Endothelial cell of umbilical vein (primary cell): ENCODE measurements at regions not wholly inside any gene's neighbourhood (a gene's known extent, or its start where the extent isn't known, plus 50 kb on each side); places are given as distances from the start of the nearest gene placed in this dataset.

Experiments
- BruUV-seq: library from RNA; stranded (reverse); fragments of 400-500 nt; replicated peaks from 2 replicates; lab custom pipeline; 2021; lab: Mats Ljungman, UMichigan
- CTCF ChIA-PET: fragments of 300-600, 350-600 bp; sonication (Branson Sonifier 250); formaldehyde crosslinking; loops from one replicate; lab custom pipeline; 2021; ENCODE audit warnings: antibody characterized with exemption, inconsistent platforms; lab: Charles Lee
- POLR2A ChIA-PET: fragments of 300-600, 350-600 bp; sonication (Branson Sonifier 250); formaldehyde crosslinking; loops from one replicate; lab custom pipeline; 2021; ENCODE audit warnings: antibody characterized with exemption, inconsistent platforms; lab: Charles Lee
- DNase-seq: peaks from one replicate; pipeline ENCODE4 v3.0.0-alpha.2; 2011; ENCODE audit warnings: low read depth, low spot score
- FAIRE-seq: peaks from 2 replicates; lab custom pipeline; 2011; peaks lifted over from hg19 to GRCh38; lab: Jason Lieb, UNC
- H2AFZ ChIP-seq: 2 replicates; pipeline ENCODE4 v1.6.0; 2012; ENCODE audit warnings: low read depth, low read length, control low read depth, inconsistent platforms
- H3K27ac ChIP-seq: 2 replicates; pipeline ENCODE4 v1.5.1; 2011; ENCODE audit warnings: low read depth, mild to moderate bottlenecking, control low read depth, low read length, moderate library complexity; ENCODE audit not compliant: insufficient read depth
- H3K27me3 ChIP-seq, 2 experiments: 2 replicates each; pipeline versions ENCODE4 v1.6.0 to v1.6.1; 2011; ENCODE audit warnings: low read length in 2 of 2, mixed read lengths in 1 of 2; ENCODE audit not compliant: control insufficient read depth in 2 of 2, insufficient read depth in 2 of 2
- H3K36me3 ChIP-seq, 2 experiments: 2 replicates in 1 of 2; 3 replicates in 1 of 2; pipeline ENCODE4 v1.5.1; 2011; ENCODE audit warnings: low read length in 2 of 2, mild to moderate bottlenecking in 1 of 2, moderate library complexity in 1 of 2; ENCODE audit not compliant: control insufficient read depth in 2 of 2, insufficient read depth in 2 of 2; ENCODE audit errors: extremely low read depth in 1 of 2
- H3K4me1 ChIP-seq: 3 replicates; pipeline ENCODE4 v1.5.1; 2011; ENCODE audit warnings: mild to moderate bottlenecking, low read length; ENCODE audit not compliant: control insufficient read depth, insufficient read depth; ENCODE audit errors: extremely low read depth
- H3K4me2 ChIP-seq: 2 replicates; pipeline ENCODE4 v1.6.1; 2011; ENCODE audit warnings: low read length, control low read depth, mixed read lengths; ENCODE audit not compliant: insufficient read depth
- H3K4me3 ChIP-seq, 3 experiments: fragments of 200-600 bp in 1 of 3; sonication (generic), shearing (Covaris generic) in 1 of 3; replicated peaks in 1 of 3; 2 replicates each; pipeline ENCODE4 v1.5.1; 2011 to 2016; ENCODE audit warnings: control low read depth in 3 of 3, low read length in 3 of 3, mild to moderate bottlenecking in 2 of 3, inconsistent platforms in 1 of 3, low read depth in 1 of 3, moderate library complexity in 1 of 3; ENCODE audit not compliant: insufficient read depth in 1 of 3
- H3K79me2 ChIP-seq: 2 replicates; pipeline ENCODE4 v1.6.0; 2012; ENCODE audit warnings: low read length, inconsistent platforms; ENCODE audit not compliant: control insufficient read depth, insufficient read depth
- H3K9ac ChIP-seq: replicated peaks from 2 replicates; pipeline ENCODE3; 2011; ENCODE audit warnings: low read length, control low read depth; ENCODE audit not compliant: insufficient read depth; ENCODE audit errors: extremely low read depth
- H3K9me1 ChIP-seq: replicated peaks from 3 replicates; pipeline ENCODE4 v1.6.0; 2011; ENCODE audit warnings: mild to moderate bottlenecking, low read length; ENCODE audit not compliant: control insufficient read depth, insufficient read depth; ENCODE audit errors: extremely low read depth
- H3K9me3 ChIP-seq: replicated peaks from 2 replicates; pipeline ENCODE4 v1.5.1; 2012; ENCODE audit warnings: low read length, inconsistent platforms; ENCODE audit not compliant: control insufficient read depth, insufficient read depth
- H4K20me1 ChIP-seq: replicated peaks from 2 replicates; pipeline ENCODE3; 2011; ENCODE audit warnings: mild to moderate bottlenecking, low read length; ENCODE audit not compliant: control insufficient read depth, insufficient read depth; ENCODE audit errors: extremely low read depth
- CTCF ChIP-seq, 2 donors: IDR thresholded peaks; 1 replicate in 1 of 2; 2 replicates in 1 of 2; pipeline ENCODE4 v1.5.1; 2011; ENCODE audit warnings: low read length in 2 of 2, mild to moderate bottlenecking in 2 of 2, moderate library complexity in 2 of 2, control low read depth in 1 of 2, inconsistent platforms in 1 of 2, low read depth in 1 of 2; ENCODE audit not compliant: insufficient read depth in 1 of 2; ENCODE audit errors: extremely low read depth in 1 of 2
- EZH2 ChIP-seq: IDR thresholded peaks from 2 replicates; pipeline ENCODE4 v1.6.1; 2012; ENCODE audit warnings: borderline replicate concordance, low read depth, mild to moderate bottlenecking, moderate library complexity, low read length, inconsistent platforms; ENCODE audit not compliant: severe bottlenecking
- FOS ChIP-seq: IDR thresholded peaks from 2 replicates; pipeline ENCODE4 v1.6.1; 2011; ENCODE audit warnings: mild to moderate bottlenecking, low read length, moderate library complexity, borderline replicate concordance; ENCODE audit not compliant: insufficient read depth
- GATA2 ChIP-seq: IDR thresholded peaks from 2 replicates; pipeline ENCODE4 v1.7.0; 2011; ENCODE audit warnings: low read depth, mild to moderate bottlenecking, moderate library complexity, mixed read lengths, low read length; ENCODE audit not compliant: insufficient read length, insufficient read depth
- JUN ChIP-seq: IDR thresholded peaks from 2 replicates; pipeline ENCODE4 v1.6.1; 2011; ENCODE audit warnings: borderline replicate concordance, low read depth; ENCODE audit not compliant: insufficient read length, insufficient read depth
- MYC ChIP-seq: IDR thresholded peaks from one replicate; pipeline ENCODE4 v1.6.1; 2011; ENCODE audit warnings: mild to moderate bottlenecking, low read depth, low read length
- POLR2A ChIP-seq: IDR thresholded peaks from 2 replicates; pipeline ENCODE4 v1.6.1; 2012; ENCODE audit warnings: low read depth, mild to moderate bottlenecking, control low read depth, low read length
- POLR2AphosphoS5 ChIP-seq: IDR thresholded peaks from 2 replicates; pipeline ENCODE4 v1.6.1; 2012; ENCODE audit warnings: low read depth, mild to moderate bottlenecking, control low read depth, low read length, moderate library complexity; ENCODE audit not compliant: insufficient read depth
- dilution Hi-C: fragments of 300-500 bp; cut with MboI; formaldehyde crosslinking; loops from one replicate; pipeline ENCODE4 v1.15.0; 2019; ENCODE audit warnings: low sequenced_read_pairs; ENCODE audit not compliant: extremely low pct_ligation_motif_present
- intact Hi-C: fragments of 100-400 bp; cut with micrococcal nuclease; formaldehyde crosslinking; loops from one replicate; pipeline ENCODE4 v1.10.0; 2022
- TF ChIP-seq, protein P1 (sequence below): IDR thresholded peaks from 2 replicates; pipeline ENCODE4 v1.6.1; 2011; ENCODE audit not compliant: insufficient read depth, insufficient read length

DNA sequence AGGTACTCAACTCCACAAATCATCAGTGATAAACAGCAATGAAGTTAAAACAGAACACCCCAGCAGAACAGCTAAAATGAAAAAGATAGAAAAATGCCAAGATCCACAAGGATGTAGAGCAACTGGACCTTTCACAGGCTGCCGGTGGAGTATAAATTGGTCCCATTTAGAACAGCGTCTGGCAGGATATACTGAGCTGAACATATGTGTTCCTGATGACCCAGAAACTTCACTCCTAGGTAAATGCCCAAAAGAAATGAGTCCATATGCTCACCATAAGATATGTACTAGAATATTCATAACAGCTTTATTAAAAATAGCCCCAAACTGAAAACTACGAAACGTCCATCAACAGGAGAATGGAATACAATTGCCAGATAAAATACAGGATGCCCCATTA lies 102.4 kb downstream of the OAT start:
- no peaks in the 10 kb centered on the region for H3K4me1 ChIP-seq
- no peaks in the 10 kb centered on the region for H3K79me2 ChIP-seq
- H3K36me3 ChIP-seq: no peaks in the 10 kb centered on the region
- H4K20me1 ChIP-seq: no peaks in the 10 kb centered on the region
- H3K27me3 ChIP-seq: no peaks in the 10 kb centered on the region
- TF ChIP-seq MYC (no peak), CTCF (IDR thresholded peaks at IDR 0.05; ENCODE audit: extremely low read depth in 1 of 2, insufficient read depth in 1 of 2, low read depth in 1 of 2, low read length in 2 of 2) (no peak), FOS (no peak)
- H3K9ac ChIP-seq: no peak overlapping the region
- CTCF ChIA-PET: no interaction called here
- POLR2A ChIA-PET: no interaction called here
- no peak overlapping the region for H3K4me3 ChIP-seq
- no peak overlapping the region for H2AFZ ChIP-seq
- no peaks in the 10 kb centered on the region for H3K9me3 ChIP-seq
- H3K27ac ChIP-seq: no peak overlapping the region
- FAIRE-seq: no peak
- H3K4me2 ChIP-seq: no peak overlapping the region
- BruUV-seq: no TSS peak
- DNase-seq: no peak
- dilution Hi-C loops: no loop called here
- no peaks in the 10 kb centered on the region for H3K9me1 ChIP-seq
- intact Hi-C loops: no loop called here

GRCh38 chr10:124315591-124316270 lies 103.0 kb downstream of the OAT start:
- CTCF ChIA-PET: no interaction called here
- Histone ChIP-seq H3K4me3 (no peak overlapping the region), H3K4me2 (no peak overlapping the region), H2AFZ (no peak overlapping the region), H3K4me1 (no peaks in the 10 kb centered on the region), H3K9ac (no peak overlapping the region), H3K9me1 (no peaks in the 10 kb centered on the region), H3K27me3 (no peaks in the 10 kb centered on the region), H4K20me1 (no peaks in the 10 kb centered on the region), H3K79me2 (no peaks in the 10 kb centered on the region), H3K27ac (no peak overlapping the region), H3K36me3 (no peaks in the 10 kb centered on the region), H3K9me3 (no peaks in the 10 kb centered on the region)
- intact Hi-C loops: no loop called here
- POLR2A ChIA-PET: no interaction called here
- TF ChIP-seq FOS: no peak
- TF ChIP-seq, protein P1, sequence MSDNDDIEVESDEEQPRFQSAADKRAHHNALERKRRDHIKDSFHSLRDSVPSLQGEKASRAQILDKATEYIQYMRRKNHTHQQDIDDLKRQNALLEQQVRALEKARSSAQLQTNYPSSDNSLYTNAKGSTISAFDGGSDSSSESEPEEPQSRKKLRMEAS: no peak
- no peak for TF ChIP-seq JUN
- no peak for TF ChIP-seq GATA2
- no peak for TF ChIP-seq MYC
- TF ChIP-seq POLR2A: no peak
- TF ChIP-seq POLR2AphosphoS5: no peak
- TF ChIP-seq CTCF (IDR thresholded peaks at IDR 0.05; ENCODE audit: extremely low read depth in 1 of 2, insufficient read depth in 1 of 2, low read depth in 1 of 2, low read length in 2 of 2): no peak
- no peak for TF ChIP-seq EZH2
- dilution Hi-C loops: no loop called here
- no TSS peak for BruUV-seq
- DNase-seq (no peak), FAIRE-seq (no peak)
